ENCODE measurements at regions not wholly inside any gene's neighbourhood (a gene's known extent, or its start where the extent isn't known, plus 50 kb on each side); places are given as distances from the start of the nearest gene placed in this dataset.

- DNase-seq: no peak
Observed at GRCh38 chr4:178066338-178066941, 624.2 kb upstream of the AGA start.

DNA sequence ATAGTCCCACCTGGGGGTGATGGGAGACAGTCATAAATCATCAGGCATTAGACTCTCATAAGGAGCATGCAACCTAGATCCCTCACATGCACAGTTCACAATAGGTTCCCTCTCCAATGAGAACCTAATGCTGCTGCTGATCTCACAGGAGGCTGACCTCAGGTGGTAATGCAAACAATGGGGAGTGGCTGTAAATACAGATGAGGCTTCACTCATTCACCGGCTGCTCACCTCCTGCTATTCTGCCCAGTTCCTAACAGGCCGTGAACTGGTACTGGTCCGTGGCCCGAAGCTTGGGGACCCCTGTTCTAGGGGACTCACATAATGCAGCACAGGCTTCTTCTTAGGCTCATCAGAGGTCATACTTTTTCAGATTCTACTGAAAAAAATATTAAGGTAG lies 625.9 kb upstream of the AGA start:
- DNase-seq: no peak

DNA sequence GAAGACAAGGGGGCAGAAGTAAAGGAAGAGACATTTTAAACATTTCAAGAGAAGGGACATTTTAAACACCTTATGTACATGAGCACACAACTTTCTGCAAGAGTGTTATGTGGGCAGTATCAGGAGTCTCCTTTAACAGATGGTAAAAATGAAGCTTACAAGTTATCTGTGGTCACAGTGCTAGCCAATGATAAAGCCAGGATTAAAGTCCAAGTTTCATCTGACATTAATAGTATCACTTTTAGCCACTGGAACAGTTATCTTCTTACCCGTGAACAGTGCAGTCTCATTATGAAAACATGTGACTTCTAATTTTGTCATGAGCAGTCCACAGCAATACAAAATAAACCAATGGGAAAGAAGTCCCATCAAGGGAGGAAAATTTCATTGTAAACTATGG lies 627.9 kb upstream of the AGA start:
- no peak for DNase-seq

GRCh38 chr4:178080312-178080711 lies 638.1 kb upstream of the AGA start:
- no peak for DNase-seq

- no peak for DNase-seq
Observed at GRCh38 chr4:178081176-178081575, 638.9 kb upstream of the AGA start.

- DNase-seq: no peak
Observed at GRCh38 chr4:178081896-178082295, 639.7 kb upstream of the AGA start.

- DNase-seq: no peak
Observed at GRCh38 chr4:178082906-178083305, 640.7 kb upstream of the AGA start.

- no peak for DNase-seq
Observed at GRCh38 chr4:178083968-178084367, 641.7 kb upstream of the AGA start.

- no peak for DNase-seq
Observed at GRCh38 chr4:178086320-178086719, 644.1 kb upstream of the AGA start.

DNA sequence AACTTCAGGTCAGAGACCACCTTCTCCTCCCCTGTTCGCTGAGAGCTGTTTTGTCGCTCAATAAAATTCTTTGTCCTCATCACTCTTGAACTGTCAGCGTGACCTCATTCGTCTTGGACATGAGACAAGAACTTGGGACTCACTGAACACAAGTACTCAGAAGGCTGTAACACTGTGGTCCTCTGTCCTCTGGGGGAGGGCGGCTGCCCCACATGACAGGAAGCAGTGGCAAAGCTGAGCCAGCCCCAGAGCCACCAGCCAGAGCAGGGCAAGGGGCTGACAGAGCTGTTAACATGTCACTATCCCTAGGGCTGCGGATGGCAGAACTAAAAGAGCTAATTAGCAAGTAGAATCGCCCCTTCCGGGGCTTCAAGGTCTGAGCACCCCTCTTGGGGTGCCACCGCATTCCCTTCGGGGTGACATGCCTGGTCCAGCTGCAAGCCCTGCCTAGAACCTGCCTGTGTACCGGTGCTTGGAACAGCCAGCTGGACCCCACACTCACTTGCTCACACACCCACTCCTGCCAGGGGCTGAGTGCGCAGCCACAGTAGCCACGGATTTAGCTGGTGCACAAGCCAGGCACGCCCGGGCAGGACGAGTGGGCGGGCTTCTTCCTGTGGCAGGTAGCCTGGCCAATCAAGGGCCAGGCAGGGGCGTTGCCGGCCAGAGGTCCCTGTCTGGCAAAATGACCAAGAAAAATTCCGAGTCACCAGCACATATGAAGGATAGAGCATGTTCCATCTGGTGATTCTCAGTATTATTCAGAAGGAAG lies 648.6 kb upstream of the AGA start:
- DNase-seq: no peak

GRCh38 chr4:178102139-178102538 lies 659.9 kb upstream of the AGA start:
- DNase-seq: no peak

DNA sequence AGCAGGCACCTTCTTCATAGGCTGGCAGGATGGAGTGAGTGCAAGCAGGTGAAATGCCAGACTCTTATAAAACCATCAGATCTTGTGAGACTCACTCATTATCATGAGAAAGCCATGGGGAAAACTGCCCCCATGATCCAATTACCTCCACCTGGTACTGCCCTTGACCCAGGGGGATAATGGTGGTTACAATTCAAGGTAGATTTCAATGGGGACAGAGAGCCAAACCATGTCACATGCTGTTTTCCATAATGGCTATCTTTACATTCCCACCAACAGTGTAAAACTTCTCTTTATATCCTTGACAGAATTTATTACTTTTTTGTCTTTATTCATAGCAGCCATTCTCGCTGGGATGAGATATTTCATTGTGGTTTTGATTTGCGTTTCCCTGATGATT lies 663.0 kb upstream of the AGA start:
- DNase-seq: no peak

DNA sequence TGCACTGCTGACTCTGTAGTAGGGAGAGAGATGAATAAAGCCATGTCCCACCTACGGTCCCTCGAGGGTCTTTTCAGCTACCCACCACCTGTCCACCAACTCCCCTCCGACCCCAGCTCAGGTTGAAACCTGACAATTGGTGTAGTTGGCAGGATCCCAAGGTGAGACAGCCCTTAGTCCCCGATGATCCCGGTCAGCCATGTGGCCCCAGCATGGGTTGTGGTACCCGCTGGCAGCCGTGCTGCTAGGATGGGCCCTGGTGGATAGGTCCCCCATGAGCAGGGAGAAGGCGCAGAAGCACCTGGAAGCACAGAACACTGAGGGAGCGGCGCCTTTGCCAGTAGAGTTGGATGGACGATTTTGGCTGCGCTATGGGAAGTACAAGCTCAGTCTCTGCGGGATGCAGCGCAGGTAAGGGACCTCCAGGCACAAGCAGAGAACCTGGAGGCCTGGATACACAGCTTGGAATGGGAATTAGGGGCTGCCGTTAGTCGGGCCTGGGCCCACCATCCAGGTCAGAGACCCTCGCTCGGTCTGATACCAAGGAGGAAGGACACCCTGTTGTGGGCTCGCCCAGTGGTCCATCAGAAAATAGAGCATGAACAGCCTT lies 694.6 kb upstream of the AGA start:
- DNase-seq: no peak

GRCh38 chr4:178137732-178138471 lies 695.7 kb upstream of the AGA start:
- DNase-seq: no peak

DNA sequence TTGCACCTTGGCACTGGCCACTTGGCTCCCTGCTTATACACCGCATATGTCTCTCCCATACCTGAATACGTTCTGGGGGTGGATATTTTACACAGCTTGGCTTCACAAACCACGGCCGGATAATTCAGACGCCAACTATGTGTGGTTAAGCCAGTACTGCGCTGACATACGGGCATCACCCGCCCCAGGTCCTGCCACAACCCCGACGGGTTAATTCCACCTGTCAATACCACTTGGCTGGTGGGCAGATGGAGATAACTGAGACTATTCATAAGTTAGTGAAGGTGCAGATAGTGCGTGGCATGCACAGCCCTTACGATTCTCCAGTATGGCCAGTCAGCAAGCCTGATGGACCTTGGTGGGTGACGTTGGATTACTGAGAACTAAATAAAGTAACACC lies 696.3 kb upstream of the AGA start:
- DNase-seq: no peak

DNA sequence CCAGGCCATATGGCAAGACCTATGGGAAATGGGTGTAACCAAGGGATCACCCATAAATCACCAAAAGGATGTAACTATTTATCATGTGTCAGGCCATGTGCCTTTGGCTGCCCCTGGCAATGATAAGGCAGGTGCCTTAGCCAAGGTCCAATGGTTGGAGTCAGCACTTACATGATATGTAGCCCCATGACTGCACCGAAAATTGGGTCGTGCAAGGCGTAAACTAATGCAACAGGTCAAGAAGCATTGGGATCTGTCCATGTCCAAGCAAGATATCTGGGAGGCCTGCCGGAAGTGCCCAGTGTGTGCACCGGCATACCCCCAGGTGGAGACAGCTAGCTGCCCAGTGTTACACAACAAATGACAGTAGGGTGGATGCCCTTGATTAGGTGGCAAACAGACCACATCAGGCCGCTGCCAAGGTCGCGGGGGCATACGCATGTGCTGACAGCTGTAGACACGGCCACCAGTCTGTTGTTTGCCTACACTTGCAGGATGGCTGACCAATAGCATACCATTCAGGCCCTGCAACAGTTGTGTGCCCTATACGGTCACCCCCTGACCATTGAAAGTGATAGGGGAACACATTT lies 698.2 kb upstream of the AGA start:
- DNase-seq: no peak

DNA sequence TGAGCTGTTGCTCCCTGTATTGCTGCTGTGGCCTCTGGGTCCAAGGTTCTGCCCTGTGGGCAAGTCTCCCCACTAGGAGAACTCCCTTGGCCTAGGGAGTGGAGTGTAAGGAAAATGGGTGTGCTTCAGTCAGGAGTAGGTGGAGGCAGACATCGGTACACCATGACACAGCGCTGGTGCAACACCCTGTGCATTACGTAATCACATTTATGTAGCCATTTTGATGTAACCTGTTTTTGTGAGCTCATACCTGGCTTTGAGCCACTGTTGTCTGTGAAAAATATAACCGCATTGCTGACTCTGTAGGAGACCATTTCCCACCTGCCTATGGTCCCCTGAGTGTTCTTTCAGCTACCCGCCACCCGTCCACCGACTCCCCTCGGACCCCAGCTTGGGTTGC lies 700.5 kb upstream of the AGA start:
- DNase-seq: no peak

GRCh38 chr4:178148106-178148505 lies 705.9 kb upstream of the AGA start:
- no peak for DNase-seq

DNA sequence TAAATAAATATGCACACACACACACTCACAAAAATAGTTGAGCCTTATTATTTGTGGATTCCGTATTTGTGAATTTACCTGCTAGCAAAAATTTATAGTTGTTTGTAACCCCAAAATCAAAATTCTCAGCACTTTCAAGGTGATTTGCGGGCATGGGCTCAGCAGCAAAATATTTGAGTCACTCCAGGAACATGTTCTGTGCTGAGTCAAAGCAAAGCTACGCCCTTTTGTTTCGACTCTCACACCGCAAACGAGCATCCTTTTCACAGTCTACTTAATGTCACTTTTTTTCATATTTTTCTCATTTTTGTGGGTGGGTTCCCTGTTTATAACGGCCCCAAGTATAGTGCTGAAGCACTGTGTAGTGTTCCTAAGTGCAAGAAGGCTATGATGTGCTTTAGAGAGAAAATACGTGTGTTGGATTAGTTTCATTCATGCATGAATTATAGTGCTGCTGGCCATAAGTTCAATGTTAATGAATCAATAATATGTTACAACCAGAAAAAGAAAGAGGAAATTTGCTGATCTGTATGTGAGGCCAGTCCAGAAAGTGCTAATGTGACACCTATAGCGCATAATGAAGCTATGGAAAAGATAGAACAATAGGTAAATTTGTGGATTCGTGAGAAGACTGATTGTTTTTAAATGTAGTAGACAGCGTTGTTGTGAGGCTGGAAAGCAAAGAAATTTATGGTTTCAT lies 723.2 kb upstream of the AGA start:
- DNase-seq: no peak

DNA sequence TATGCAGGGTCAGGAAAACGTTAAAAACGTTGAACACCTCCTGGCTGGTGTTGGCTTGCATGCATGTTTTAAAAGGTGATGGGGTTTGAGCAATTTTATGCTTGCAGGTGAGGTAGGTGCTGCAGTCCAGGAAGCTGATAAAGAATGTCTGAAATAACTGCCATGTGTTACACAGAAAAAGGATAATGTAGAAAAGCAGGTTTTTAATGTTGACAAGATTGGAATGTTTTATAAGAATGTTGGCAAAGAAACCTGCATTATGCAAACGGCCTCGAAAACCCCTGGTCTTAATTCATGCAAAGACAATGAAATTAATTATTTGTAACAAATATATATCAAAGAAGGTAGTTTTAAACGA lies 723.7 kb upstream of the AGA start:
- DNase-seq: no peak

DNA sequence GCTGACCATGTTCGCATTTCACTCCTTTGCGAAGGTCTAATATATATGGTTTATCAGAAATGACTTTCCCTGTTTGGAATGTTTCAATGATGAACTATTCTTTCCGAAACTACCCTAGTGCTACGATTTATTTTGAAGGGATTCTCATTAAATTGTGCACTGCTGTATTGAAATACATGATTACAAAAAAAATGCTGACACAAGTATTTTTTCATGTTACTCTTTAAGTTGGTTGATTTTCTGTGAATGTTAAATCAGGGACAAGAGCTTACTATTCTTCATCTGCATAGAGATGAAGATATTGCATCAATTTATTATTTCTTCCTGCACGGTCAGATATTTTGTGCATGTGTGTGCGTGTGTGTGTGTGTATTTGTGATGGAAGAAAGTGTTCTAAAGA lies 731.5 kb upstream of the AGA start:
- DNase-seq: no peak

DNA sequence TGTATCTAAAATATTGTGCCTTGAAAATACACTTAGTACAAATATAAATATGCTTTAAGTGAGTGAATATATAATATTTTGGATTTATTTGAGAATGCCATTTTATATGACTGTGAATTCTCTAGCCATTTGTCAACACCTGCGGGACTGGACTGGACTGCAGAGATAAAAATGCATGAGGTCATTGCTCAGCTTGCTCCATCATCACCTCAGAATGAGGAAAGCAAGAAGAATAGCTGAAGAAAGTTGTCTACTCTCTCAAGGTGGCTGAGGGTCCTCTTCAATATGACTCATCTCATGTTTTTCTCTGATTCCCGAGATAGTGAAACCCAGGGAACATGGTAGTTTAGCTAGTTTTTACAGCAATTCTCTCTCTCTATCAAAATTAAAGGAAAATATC lies 732.5 kb upstream of the AGA start:
- DNase-seq: no peak

DNA sequence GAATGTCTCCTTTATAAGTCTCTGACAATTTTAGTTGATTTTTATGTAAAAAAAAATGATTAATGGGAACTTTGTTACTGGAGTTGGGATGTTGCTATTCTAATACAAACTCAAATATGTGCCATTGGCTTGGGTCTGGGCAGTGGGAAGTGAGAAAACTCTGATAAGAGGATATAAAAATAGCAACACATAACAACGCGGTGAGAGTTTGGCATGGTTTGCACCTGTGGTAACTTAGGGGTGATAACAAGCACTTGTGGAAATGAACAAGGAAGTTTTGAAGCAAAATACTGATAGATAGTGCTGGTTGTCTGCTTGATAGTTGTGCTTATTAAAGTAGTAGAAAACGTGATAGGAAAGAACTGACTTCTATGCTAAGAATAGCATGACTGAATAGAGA lies 743.3 kb upstream of the AGA start:
- DNase-seq: no peak
